ENCODE measurements at regions not wholly inside any gene's neighbourhood (a gene's known extent, or its start where the extent isn't known, plus 50 kb on each side); places are given as distances from the start of the nearest gene placed in this dataset.

GRCh38 chr6:134373993-134374392, 56.1 kb upstream of the SGK1 start:
- Histone ChIP-seq H2AFZ (ENCODE audit: low read length) (no peak overlapping the region), H3K4me2 (ENCODE audit: low read depth, low read length, poor library complexity, severe bottlenecking) (no peak overlapping the region), H3K9me2 (replicated peaks; ENCODE audit: low read depth, low read length) (no peaks in the 10 kb centered on the region), H3K36me3 (ENCODE audit: insufficient read depth, low read length) (no peaks in the 10 kb centered on the region), H3K27me3 (ENCODE audit: insufficient read depth, low read length, poor library complexity, severe bottlenecking) (no peaks in the 10 kb centered on the region), H3K4me1 (ENCODE audit: insufficient read depth, low read length, poor library complexity, severe bottlenecking) (peaks cover 7% of the 10 kb centered on the region), H3F3A (ENCODE audit: low read depth) (no peaks in the 10 kb centered on the region), H3K79me2 (ENCODE audit: insufficient read depth, low read length) (no peaks in the 10 kb centered on the region), H3K4me3 (ENCODE audit: low read length, poor library complexity, severe bottlenecking) (no peak overlapping the region), H3K9me3 (ENCODE audit: insufficient read depth, low read depth, low read length) (no peaks in the 10 kb centered on the region), H4K20me1 (ENCODE audit: insufficient read depth, low read length, poor library complexity, severe bottlenecking) (no peaks in the 10 kb centered on the region), H3K9ac (ENCODE audit: low read depth, low read length, poor library complexity, severe bottlenecking) (no peak overlapping the region)
- TF ChIP-seq CTCF (conservative IDR thresholded peaks at IDR 0.05; ENCODE audit: low read length), result no peak
- no peak for TF ChIP-seq EZH2phosphoT487 (IDR thresholded peaks at IDR 0.05; ENCODE audit: borderline replicate concordance)

GRCh38 chr6:134373282-134373922, 55.5 kb upstream of the SGK1 start:
- TF ChIP-seq CTCF (conservative IDR thresholded peaks at IDR 0.05; ENCODE audit: low read length) (no peak), EZH2phosphoT487 (IDR thresholded peaks at IDR 0.05; ENCODE audit: borderline replicate concordance) (no peak)
- H4K20me1 ChIP-seq (ENCODE audit: insufficient read depth, low read length, poor library complexity, severe bottlenecking), result no peaks in the 10 kb centered on the region
- peaks cover 7% of the 10 kb centered on the region for H3K4me1 ChIP-seq (ENCODE audit: insufficient read depth, low read length, poor library complexity, severe bottlenecking)
- no peak overlapping the region for H2AFZ ChIP-seq (ENCODE audit: low read length)
- H3K36me3 ChIP-seq (ENCODE audit: insufficient read depth, low read length), result no peaks in the 10 kb centered on the region
- H3K9ac ChIP-seq (ENCODE audit: low read depth, low read length, poor library complexity, severe bottlenecking), result no peak overlapping the region
- H3K79me2 ChIP-seq (ENCODE audit: insufficient read depth, low read length), result no peaks in the 10 kb centered on the region
- no peaks in the 10 kb centered on the region for H3K27me3 ChIP-seq (ENCODE audit: insufficient read depth, low read length, poor library complexity, severe bottlenecking)
- H3K9me2 ChIP-seq (replicated peaks; ENCODE audit: low read depth, low read length), result no peaks in the 10 kb centered on the region
- H3K4me2 ChIP-seq (ENCODE audit: low read depth, low read length, poor library complexity, severe bottlenecking), result no peak overlapping the region
- no peak overlapping the region for H3K4me3 ChIP-seq (ENCODE audit: low read length, poor library complexity, severe bottlenecking)
- H3F3A ChIP-seq (ENCODE audit: low read depth), result no peaks in the 10 kb centered on the region
- no peaks in the 10 kb centered on the region for H3K9me3 ChIP-seq (ENCODE audit: insufficient read depth, low read depth, low read length)

- H3F3A ChIP-seq (ENCODE audit: low read depth), result no peaks in the 10 kb centered on the region
- H3K9ac ChIP-seq (ENCODE audit: low read depth, low read length, poor library complexity, severe bottlenecking), result no peak overlapping the region
- H4K20me1 ChIP-seq (ENCODE audit: insufficient read depth, low read length, poor library complexity, severe bottlenecking), result no peaks in the 10 kb centered on the region
- H3K9me3 ChIP-seq (ENCODE audit: insufficient read depth, low read depth, low read length), result no peaks in the 10 kb centered on the region
- H3K4me1 ChIP-seq (ENCODE audit: insufficient read depth, low read length, poor library complexity, severe bottlenecking), result peaks cover 7% of the 10 kb centered on the region
- H3K9me2 ChIP-seq (replicated peaks; ENCODE audit: low read depth, low read length), result no peaks in the 10 kb centered on the region
- H3K4me2 ChIP-seq (ENCODE audit: low read depth, low read length, poor library complexity, severe bottlenecking), result no peak overlapping the region
- H2AFZ ChIP-seq (ENCODE audit: low read length), result no peak overlapping the region
- H3K27me3 ChIP-seq (ENCODE audit: insufficient read depth, low read length, poor library complexity, severe bottlenecking), result no peaks in the 10 kb centered on the region
- no peaks in the 10 kb centered on the region for H3K79me2 ChIP-seq (ENCODE audit: insufficient read depth, low read length)
- H3K4me3 ChIP-seq (ENCODE audit: low read length, poor library complexity, severe bottlenecking), result no peak overlapping the region
- H3K36me3 ChIP-seq (ENCODE audit: insufficient read depth, low read length), result no peaks in the 10 kb centered on the region
- TF ChIP-seq CTCF (conservative IDR thresholded peaks at IDR 0.05; ENCODE audit: low read length) (no peak), EZH2phosphoT487 (IDR thresholded peaks at IDR 0.05; ENCODE audit: borderline replicate concordance) (no peak)
Observed at GRCh38 chr6:134372603-134373281, 54.8 kb upstream of the SGK1 start.

Measured in Loucy (cell line).